HG03108 (cell line): ENCODE measurements at regions not wholly inside any gene's neighbourhood (a gene's known extent, or its start where the extent isn't known, plus 50 kb on each side); places are given as distances from the start of the nearest gene placed in this dataset.

ENCODE experiments used
- ATAC-seq: cut with Tn5 transposase; IDR thresholded peaks from one replicate; pipeline ENCODE4 v1.9.1; 2021; ENCODE audit warnings: moderate library complexity; ENCODE audit not compliant: unreplicated experiment

- no peak for ATAC-seq
Observed at GRCh38 chr15:46207341-46207740, 572.5 kb downstream of the SQOR start.

GRCh38 chr15:46213551-46213950 lies 578.7 kb downstream of the SQOR start:
- no peak for ATAC-seq

- no peak for ATAC-seq
Observed at GRCh38 chr15:46222826-46223225, 588.0 kb downstream of the SQOR start.

GRCh38 chr15:46229263-46229662 lies 594.4 kb downstream of the SQOR start:
- ATAC-seq: no peak

- ATAC-seq: no peak
Observed at GRCh38 chr15:46231786-46232185, 597.0 kb downstream of the SQOR start.

GRCh38 chr15:46232471-46232870 lies 597.6 kb downstream of the SQOR start:
- ATAC-seq: no peak

GRCh38 chr15:46242935-46243334 lies 608.1 kb downstream of the SQOR start:
- ATAC-seq: no peak

- ATAC-seq: no peak
Observed at GRCh38 chr15:46251903-46252302, 617.1 kb downstream of the SQOR start.

GRCh38 chr15:46258056-46258455 lies 623.2 kb downstream of the SQOR start:
- no peak for ATAC-seq

GRCh38 chr15:46260937-46261336 lies 626.1 kb downstream of the SQOR start:
- ATAC-seq: no peak

- ATAC-seq: no peak
Observed at GRCh38 chr15:46265664-46266347, 631.0 kb downstream of the SQOR start.

GRCh38 chr15:46266661-46267060 lies 631.8 kb downstream of the SQOR start:
- no peak for ATAC-seq

- ATAC-seq: no peak
Observed at GRCh38 chr15:46270481-46271147, 635.8 kb downstream of the SQOR start.

- no peak for ATAC-seq
Observed at GRCh38 chr15:46275701-46276100, 640.9 kb downstream of the SQOR start.

- ATAC-seq: no peak
Observed at GRCh38 chr15:46277451-46277850, 642.6 kb downstream of the SQOR start.

GRCh38 chr15:46278062-46278461 lies 643.2 kb downstream of the SQOR start:
- ATAC-seq: no peak

GRCh38 chr15:46278486-46279090 lies 643.8 kb downstream of the SQOR start:
- ATAC-seq: no peak

- no peak for ATAC-seq
Observed at GRCh38 chr15:46280762-46281542, 646.1 kb downstream of the SQOR start.

GRCh38 chr15:46293550-46293949 lies 658.7 kb downstream of the SQOR start:
- no peak for ATAC-seq

GRCh38 chr15:46296002-46296401 lies 661.2 kb downstream of the SQOR start:
- no peak for ATAC-seq

- ATAC-seq: no peak
Observed at GRCh38 chr15:46296797-46297196, 662.0 kb downstream of the SQOR start.

- ATAC-seq: peak; percentile 73
Observed at GRCh38 chr15:46297766-46298165, 662.9 kb downstream of the SQOR start.
